GM12878 (cell line): ENCODE measurements at regions not wholly inside any gene's neighbourhood (a gene's known extent, or its start where the extent isn't known, plus 50 kb on each side); places are given as distances from the start of the nearest gene placed in this dataset.

Experiments
- ATAC-seq: fragments of 200-7000 bp; cut with Tn5 transposase; 3 replicates; pipeline ENCODE4 v1.9.1; 2020; ENCODE audit warnings: mild to moderate bottlenecking, moderate library complexity
- BruUV-seq: library from RNA; stranded (reverse); fragments of 400-500 nt; replicated peaks from 2 replicates; lab custom pipeline; 2021; lab: Mats Ljungman, UMichigan
- CTCF ChIA-PET: fragments of 300-600 bp; sonication (Branson Sonifier 250); formaldehyde crosslinking; extraction: SDS; loops from one replicate; lab custom pipeline; 2021; ENCODE audit warnings: inconsistent platforms; lab: Yijun Ruan, JAX
- POLR2A ChIA-PET: fragments of 350-600 bp; formaldehyde crosslinking; extraction: SDS; loops from one replicate; lab custom pipeline; 2021; ENCODE audit warnings: inconsistent platforms; lab: Charles Lee
- RAD21 ChIA-PET: fragments of 300-600 bp; sonication (Branson Sonifier 250); formaldehyde crosslinking; loops from one replicate; lab custom pipeline; 2023; ENCODE audit warnings: antibody characterized with exemption; ENCODE audit not compliant: unreplicated experiment; lab: Charles Lee
- SMC1A ChIA-PET: fragments of 300-600 bp; sonication (Branson Sonifier 250); formaldehyde crosslinking; loops from one replicate; lab custom pipeline; 2023; ENCODE audit not compliant: unreplicated experiment, uncharacterized antibody; lab: Charles Lee
- DNase-seq: peaks from one replicate; pipeline ENCODE4 v3.0.0-alpha.2; 2011; ENCODE audit warnings: low read depth, low spot score
- FAIRE-seq: peaks from 3 replicates; lab custom pipeline; 2011; peaks lifted over from hg19 to GRCh38; lab: Jason Lieb, UNC
- H2AFZ ChIP-seq: 2 replicates; pipeline ENCODE4 v1.6.0; 2011; ENCODE audit warnings: low read depth, low read length, control low read depth; ENCODE audit not compliant: control insufficient read depth
- H3K27ac ChIP-seq: 2 replicates; pipeline ENCODE4 v1.5.1; 2011; ENCODE audit warnings: control low read depth; ENCODE audit not compliant: control insufficient read depth, insufficient read depth
- H3K27me3 ChIP-seq, 2 experiments: replicated peaks in 1 of 2; 2 replicates each; pipeline versions ENCODE4 v1.6.0 to v1.6.1; 2011; ENCODE audit warnings: low read length in 1 of 2; ENCODE audit not compliant: control insufficient read depth in 2 of 2, insufficient read depth in 2 of 2
- H3K36me3 ChIP-seq, 2 experiments: 2 replicates each; pipeline ENCODE4 v1.5.1; 2011; ENCODE audit warnings: low read length in 1 of 2; ENCODE audit not compliant: control insufficient read depth in 2 of 2, insufficient read depth in 2 of 2
- H3K4me1 ChIP-seq: 2 replicates; pipeline ENCODE4 v1.6.1; 2011; ENCODE audit warnings: mild to moderate bottlenecking, low read length, moderate library complexity, mixed read lengths; ENCODE audit not compliant: control insufficient read depth, insufficient read depth
- H3K4me2 ChIP-seq: 2 replicates; pipeline ENCODE4 v1.6.0; 2011; ENCODE audit warnings: control low read depth; ENCODE audit not compliant: control insufficient read depth, insufficient read depth
- H3K4me3 ChIP-seq: fragments of 200-600 bp; sonication (generic); 2 replicates; pipeline ENCODE4 v1.5.1; 2016
- H3K79me2 ChIP-seq: 2 replicates; pipeline ENCODE4 v1.6.0; 2011; ENCODE audit warnings: low read length; ENCODE audit not compliant: control insufficient read depth, insufficient read depth
- H3K9ac ChIP-seq: 2 replicates; pipeline ENCODE4 v1.8.0; 2011; ENCODE audit warnings: low read length, control low read depth, mixed read lengths; ENCODE audit not compliant: control insufficient read depth, insufficient read depth
- H3K9me3 ChIP-seq: replicated peaks from 3 replicates; pipeline ENCODE4 v1.5.1; 2011; ENCODE audit warnings: mild to moderate bottlenecking, low read length; ENCODE audit not compliant: control insufficient read depth, insufficient read depth
- H4K20me1 ChIP-seq: 2 replicates; pipeline ENCODE4 v1.6.0; 2011; ENCODE audit not compliant: control insufficient read depth, insufficient read depth
- GABPA ChIP-seq: IDR thresholded peaks from 2 replicates; pipeline ENCODE4 v1.6.1; 2014; ENCODE audit warnings: antibody characterized with exemption, low read depth, mild to moderate bottlenecking, inconsistent platforms
- IKZF2 ChIP-seq, 2 experiments: fragments of 450-650 bp; IDR thresholded peaks; 2 replicates each; pipeline ENCODE4 v1.6.1; 2017; ENCODE audit warnings: mild to moderate bottlenecking in 2 of 2, moderate library complexity in 2 of 2
- NR2C1 ChIP-seq: fragments of 450-650 bp; IDR thresholded peaks from 2 replicates; pipeline ENCODE4 v1.6.1; 2017; ENCODE audit warnings: antibody characterized with exemption, mild to moderate bottlenecking, moderate library complexity
- RAD51 ChIP-seq: fragments of 450-650 bp; IDR thresholded peaks from 2 replicates; pipeline ENCODE4 v1.6.1; 2016; ENCODE audit warnings: moderate library complexity, mild to moderate bottlenecking, inconsistent platforms
- RB1 ChIP-seq: fragments of 450-650 bp; formaldehyde crosslinking; IDR thresholded peaks from 2 replicates; pipeline ENCODE4 v1.6.1; 2017; ENCODE audit warnings: mild to moderate bottlenecking, borderline replicate concordance
- SIX5 ChIP-seq: IDR thresholded peaks from 2 replicates; pipeline ENCODE4 v1.6.1; 2011; ENCODE audit warnings: mild to moderate bottlenecking, low read depth, low read length, moderate library complexity; ENCODE audit not compliant: severe bottlenecking
- WGBS: methylation state at CpG from one replicate; pipeline ENCODE4 v1.1.6; 2016; ENCODE audit warnings: low lambda C conversion rate; ENCODE audit not compliant: insufficient replicate concordance, insufficient coverage; ENCODE audit errors: missing lambda C conversion rate; 5-methylcytosine and 5-hydroxymethylcytosine counted together
- in situ Hi-C: fragments of 300-500 bp; cut with MboI; formaldehyde crosslinking; loops from 9 replicates; pipeline ENCODE4 v1.14.3; 2018; ENCODE audit warnings: mixed read lengths
- intact Hi-C: fragments of 100-400 bp; cut with micrococcal nuclease; formaldehyde crosslinking; loops from one replicate; pipeline ENCODE4 v1.14.2; 2022; ENCODE audit not compliant: unreplicated experiment
- TF ChIP-seq, protein P1 (sequence below): IDR thresholded peaks from 2 replicates; pipeline ENCODE4 v1.6.1; 2011; ENCODE audit warnings: borderline replicate concordance, low read depth, mild to moderate bottlenecking, moderate library complexity, mixed read lengths, low read length; ENCODE audit not compliant: insufficient read depth; ENCODE audit errors: extremely low read length
- TF ChIP-seq, protein P2 (sequence below): IDR thresholded peaks from 2 replicates; pipeline ENCODE4 v1.6.1; 2012; ENCODE audit warnings: mild to moderate bottlenecking, low read depth, low read length
- TF ChIP-seq, protein P3 (sequence below): fragments of 150-350 bp; IDR thresholded peaks from 2 replicates; pipeline ENCODE4 v1.6.1; 2016; ENCODE audit warnings: low read depth, low read length

DNA sequence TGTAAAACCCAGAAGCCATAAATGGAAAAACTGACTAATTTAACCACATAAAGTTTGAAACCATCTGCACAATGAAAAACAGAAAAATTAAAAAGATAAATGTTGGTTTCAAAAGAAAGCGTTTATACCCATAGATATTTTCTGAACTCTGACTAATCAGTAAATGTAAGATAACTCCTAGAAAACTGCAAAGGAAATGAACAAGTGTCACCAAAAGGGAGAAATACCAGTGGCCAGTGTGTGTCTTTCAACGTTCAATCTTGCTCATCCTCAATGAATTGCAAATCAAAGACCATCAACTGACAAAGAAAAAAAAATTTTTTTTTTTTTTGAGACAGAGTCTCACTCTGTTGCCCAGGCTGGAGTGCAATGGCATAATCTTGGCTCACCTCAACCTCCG is 180.1 kb downstream of the SYK start:
- ChIA-PET SMC1A (no interaction called here), POLR2A (no interaction called here), RAD21 (interaction anchor here (1.0 kb wide), 1 partner anchor 66 kb away, joined by 4 read pairs; no protein-coding TSS in a partner anchor), CTCF (interaction anchor here (0.6 kb wide), 1 partner anchor 432 kb away, joined by 4 read pairs; no protein-coding TSS in a partner anchor)
- no peak overlapping the region for H2AFZ ChIP-seq
- H3K4me1 ChIP-seq, result no peaks in the 10 kb centered on the region
- in situ Hi-C loops, result no loop called here
- H3K27ac ChIP-seq, result no peak overlapping the region
- H3K4me3 ChIP-seq, result no peak overlapping the region
- no TSS peak for BruUV-seq
- H3K79me2 ChIP-seq, result no peaks in the 10 kb centered on the region
- H3K9me3 ChIP-seq, result no peaks in the 10 kb centered on the region
- no peak for FAIRE-seq
- H3K4me2 ChIP-seq, result no peak overlapping the region
- H4K20me1 ChIP-seq, result no peaks in the 10 kb centered on the region
- no peaks in the 10 kb centered on the region for H3K36me3 ChIP-seq
- DNase-seq, result no peak
- peaks cover 0 to 7% of the 10 kb centered on the region in 2 experiments; a peak in 2 of 4 replicates for H3K27me3 ChIP-seq
- no peak for ATAC-seq
- TF ChIP-seq, protein P1, sequence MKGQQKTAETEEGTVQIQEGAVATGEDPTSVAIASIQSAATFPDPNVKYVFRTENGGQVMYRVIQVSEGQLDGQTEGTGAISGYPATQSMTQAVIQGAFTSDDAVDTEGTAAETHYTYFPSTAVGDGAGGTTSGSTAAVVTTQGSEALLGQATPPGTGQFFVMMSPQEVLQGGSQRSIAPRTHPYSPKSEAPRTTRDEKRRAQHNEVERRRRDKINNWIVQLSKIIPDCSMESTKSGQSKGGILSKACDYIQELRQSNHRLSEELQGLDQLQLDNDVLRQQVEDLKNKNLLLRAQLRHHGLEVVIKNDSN, result no peak
- TF ChIP-seq, protein P2, sequence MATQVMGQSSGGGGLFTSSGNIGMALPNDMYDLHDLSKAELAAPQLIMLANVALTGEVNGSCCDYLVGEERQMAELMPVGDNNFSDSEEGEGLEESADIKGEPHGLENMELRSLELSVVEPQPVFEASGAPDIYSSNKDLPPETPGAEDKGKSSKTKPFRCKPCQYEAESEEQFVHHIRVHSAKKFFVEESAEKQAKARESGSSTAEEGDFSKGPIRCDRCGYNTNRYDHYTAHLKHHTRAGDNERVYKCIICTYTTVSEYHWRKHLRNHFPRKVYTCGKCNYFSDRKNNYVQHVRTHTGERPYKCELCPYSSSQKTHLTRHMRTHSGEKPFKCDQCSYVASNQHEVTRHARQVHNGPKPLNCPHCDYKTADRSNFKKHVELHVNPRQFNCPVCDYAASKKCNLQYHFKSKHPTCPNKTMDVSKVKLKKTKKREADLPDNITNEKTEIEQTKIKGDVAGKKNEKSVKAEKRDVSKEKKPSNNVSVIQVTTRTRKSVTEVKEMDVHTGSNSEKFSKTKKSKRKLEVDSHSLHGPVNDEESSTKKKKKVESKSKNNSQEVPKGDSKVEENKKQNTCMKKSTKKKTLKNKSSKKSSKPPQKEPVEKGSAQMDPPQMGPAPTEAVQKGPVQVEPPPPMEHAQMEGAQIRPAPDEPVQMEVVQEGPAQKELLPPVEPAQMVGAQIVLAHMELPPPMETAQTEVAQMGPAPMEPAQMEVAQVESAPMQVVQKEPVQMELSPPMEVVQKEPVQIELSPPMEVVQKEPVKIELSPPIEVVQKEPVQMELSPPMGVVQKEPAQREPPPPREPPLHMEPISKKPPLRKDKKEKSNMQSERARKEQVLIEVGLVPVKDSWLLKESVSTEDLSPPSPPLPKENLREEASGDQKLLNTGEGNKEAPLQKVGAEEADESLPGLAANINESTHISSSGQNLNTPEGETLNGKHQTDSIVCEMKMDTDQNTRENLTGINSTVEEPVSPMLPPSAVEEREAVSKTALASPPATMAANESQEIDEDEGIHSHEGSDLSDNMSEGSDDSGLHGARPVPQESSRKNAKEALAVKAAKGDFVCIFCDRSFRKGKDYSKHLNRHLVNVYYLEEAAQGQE, result no peak
- no peak for TF ChIP-seq GABPA
- no peak for TF ChIP-seq RB1
- TF ChIP-seq, protein P3, sequence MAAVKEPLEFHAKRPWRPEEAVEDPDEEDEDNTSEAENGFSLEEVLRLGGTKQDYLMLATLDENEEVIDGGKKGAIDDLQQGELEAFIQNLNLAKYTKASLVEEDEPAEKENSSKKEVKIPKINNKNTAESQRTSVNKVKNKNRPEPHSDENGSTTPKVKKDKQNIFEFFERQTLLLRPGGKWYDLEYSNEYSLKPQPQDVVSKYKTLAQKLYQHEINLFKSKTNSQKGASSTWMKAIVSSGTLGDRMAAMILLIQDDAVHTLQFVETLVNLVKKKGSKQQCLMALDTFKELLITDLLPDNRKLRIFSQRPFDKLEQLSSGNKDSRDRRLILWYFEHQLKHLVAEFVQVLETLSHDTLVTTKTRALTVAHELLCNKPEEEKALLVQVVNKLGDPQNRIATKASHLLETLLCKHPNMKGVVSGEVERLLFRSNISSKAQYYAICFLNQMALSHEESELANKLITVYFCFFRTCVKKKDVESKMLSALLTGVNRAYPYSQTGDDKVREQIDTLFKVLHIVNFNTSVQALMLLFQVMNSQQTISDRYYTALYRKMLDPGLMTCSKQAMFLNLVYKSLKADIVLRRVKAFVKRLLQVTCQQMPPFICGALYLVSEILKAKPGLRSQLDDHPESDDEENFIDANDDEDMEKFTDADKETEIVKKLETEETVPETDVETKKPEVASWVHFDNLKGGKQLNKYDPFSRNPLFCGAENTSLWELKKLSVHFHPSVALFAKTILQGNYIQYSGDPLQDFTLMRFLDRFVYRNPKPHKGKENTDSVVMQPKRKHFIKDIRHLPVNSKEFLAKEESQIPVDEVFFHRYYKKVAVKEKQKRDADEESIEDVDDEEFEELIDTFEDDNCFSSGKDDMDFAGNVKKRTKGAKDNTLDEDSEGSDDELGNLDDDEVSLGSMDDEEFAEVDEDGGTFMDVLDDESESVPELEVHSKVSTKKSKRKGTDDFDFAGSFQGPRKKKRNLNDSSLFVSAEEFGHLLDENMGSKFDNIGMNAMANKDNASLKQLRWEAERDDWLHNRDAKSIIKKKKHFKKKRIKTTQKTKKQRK, result no peak
- TF ChIP-seq SIX5, result no peak
- TF ChIP-seq NR2C1, result no peak
- no peak for TF ChIP-seq IKZF2 (IDR thresholded peaks at IDR 0.05)
- TF ChIP-seq RAD51, result no peak
- H3K9ac ChIP-seq, result no peak overlapping the region
- intact Hi-C loops, result loop anchor here (10.0 kb wide), 1 partner anchor 63 kb away; no protein-coding TSS in a partner anchor
- 72% methylated on average over 2 of the region's 3 CpGs for WGBS
